GM06990 (cell line): ENCODE measurements at regions not wholly inside any gene's neighbourhood (a gene's known extent, or its start where the extent isn't known, plus 50 kb on each side); places are given as distances from the start of the nearest gene placed in this dataset.

Experiments
- DNase-seq: peaks from one replicate; pipeline ENCODE4 v3.0.0-alpha.2; 2011; ENCODE audit not compliant: insufficient read length; ENCODE audit errors: extremely low read depth
- H3K27me3 ChIP-seq: replicated peaks from 2 replicates; pipeline ENCODE4 v1.6.0; 2011; ENCODE audit warnings: low read length; ENCODE audit not compliant: control insufficient read depth, insufficient read depth
- H3K36me3 ChIP-seq: 2 replicates; pipeline ENCODE4 v1.5.1; 2011; ENCODE audit warnings: low read length; ENCODE audit not compliant: control insufficient read depth, insufficient read depth
- H3K4me3 ChIP-seq: replicated peaks from 2 replicates; pipeline ENCODE4 v1.5.1; 2011; ENCODE audit warnings: low read depth, mild to moderate bottlenecking, control low read depth, low read length
- TF ChIP-seq, protein P1 (sequence below): IDR thresholded peaks from 2 replicates; pipeline ENCODE4 v1.5.1; 2011; ENCODE audit warnings: low read length, control low read depth, mild to moderate bottlenecking, inconsistent platforms; ENCODE audit not compliant: insufficient read depth, poor library complexity, severe bottlenecking

- TF ChIP-seq, protein P1, sequence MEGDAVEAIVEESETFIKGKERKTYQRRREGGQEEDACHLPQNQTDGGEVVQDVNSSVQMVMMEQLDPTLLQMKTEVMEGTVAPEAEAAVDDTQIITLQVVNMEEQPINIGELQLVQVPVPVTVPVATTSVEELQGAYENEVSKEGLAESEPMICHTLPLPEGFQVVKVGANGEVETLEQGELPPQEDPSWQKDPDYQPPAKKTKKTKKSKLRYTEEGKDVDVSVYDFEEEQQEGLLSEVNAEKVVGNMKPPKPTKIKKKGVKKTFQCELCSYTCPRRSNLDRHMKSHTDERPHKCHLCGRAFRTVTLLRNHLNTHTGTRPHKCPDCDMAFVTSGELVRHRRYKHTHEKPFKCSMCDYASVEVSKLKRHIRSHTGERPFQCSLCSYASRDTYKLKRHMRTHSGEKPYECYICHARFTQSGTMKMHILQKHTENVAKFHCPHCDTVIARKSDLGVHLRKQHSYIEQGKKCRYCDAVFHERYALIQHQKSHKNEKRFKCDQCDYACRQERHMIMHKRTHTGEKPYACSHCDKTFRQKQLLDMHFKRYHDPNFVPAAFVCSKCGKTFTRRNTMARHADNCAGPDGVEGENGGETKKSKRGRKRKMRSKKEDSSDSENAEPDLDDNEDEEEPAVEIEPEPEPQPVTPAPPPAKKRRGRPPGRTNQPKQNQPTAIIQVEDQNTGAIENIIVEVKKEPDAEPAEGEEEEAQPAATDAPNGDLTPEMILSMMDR = no peak
- H3K27me3 ChIP-seq = no peaks in the 10 kb centered on the region; the same call in 1 of the 2 replicates
- DNase-seq = no peak
Observed at GRCh38 chr9:108696156-108696555, 159.6 kb downstream of the ACTL7B start.

GRCh38 chr9:108694170-108694569 is 161.6 kb downstream of the ACTL7B start:
- H3K4me3 ChIP-seq = no peak overlapping the region
- TF ChIP-seq, protein P1 = no peak
- DNase-seq = no peak
- H3K36me3 ChIP-seq = no peaks in the 10 kb centered on the region
- H3K27me3 ChIP-seq = no peaks in the 10 kb centered on the region; the same call in 1 of the 2 replicates

More at GRCh38 chr9:108696156-108696555, 159.6 kb downstream of the ACTL7B start:
- Histone ChIP-seq H3K4me3 (no peak overlapping the region), H3K36me3 (no peaks in the 10 kb centered on the region)

- no peak for DNase-seq
- TF ChIP-seq, protein P1 = no peak
- no peaks in the 10 kb centered on the region for H3K36me3 ChIP-seq
- H3K4me3 ChIP-seq = no peak overlapping the region
- no peaks in the 10 kb centered on the region; the same call in 1 of the 2 replicates for H3K27me3 ChIP-seq
Observed at GRCh38 chr9:108691614-108692013, 164.2 kb downstream of the ACTL7B start.

DNA sequence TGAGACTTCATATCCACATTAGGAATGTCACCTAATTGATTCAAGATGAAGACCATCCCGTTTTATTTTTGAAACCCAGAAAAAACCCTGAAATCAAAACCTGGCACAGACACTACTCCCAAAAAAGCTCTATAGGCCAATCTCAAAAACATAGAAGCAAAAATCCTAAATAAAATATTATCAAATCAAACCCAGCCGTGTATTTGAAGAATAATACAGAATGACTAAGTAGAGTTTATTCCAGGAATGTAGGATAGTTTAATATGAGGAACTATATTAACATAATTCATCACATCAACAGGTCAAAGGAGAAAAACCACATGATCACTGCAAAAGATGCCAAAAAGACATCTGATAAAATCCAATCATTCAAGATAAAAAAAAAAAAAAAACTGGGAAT is 167.1 kb downstream of the ACTL7B start:
- TF ChIP-seq, protein P1 = no peak
- no peaks in the 10 kb centered on the region; the same call in 1 of the 2 replicates for H3K27me3 ChIP-seq
- no peaks in the 10 kb centered on the region for H3K36me3 ChIP-seq

GRCh38 chr9:108688051-108688450 is 167.7 kb downstream of the ACTL7B start:
- no peak overlapping the region for H3K4me3 ChIP-seq
- no peak for DNase-seq
- no peaks in the 10 kb centered on the region for H3K36me3 ChIP-seq
- TF ChIP-seq, protein P1 = no peak
- H3K27me3 ChIP-seq = no peaks in the 10 kb centered on the region; the same call in 1 of the 2 replicates

More for the DNA sequence above, 167.1 kb downstream of the ACTL7B start:
- no peak for DNase-seq
- no peak overlapping the region for H3K4me3 ChIP-seq
